IPS DF 6.9 (cell line): ENCODE measurements at regions not wholly inside any gene's neighbourhood (a gene's known extent, or its start where the extent isn't known, plus 50 kb on each side); places are given as distances from the start of the nearest gene placed in this dataset.

Experiments
- DNase-seq: peaks from one replicate; pipeline ENCODE4 v3.0.0-alpha.2; 2013; ENCODE audit warnings: low read depth, low spot score
- H3K27ac ChIP-seq: one replicate; pipeline ENCODE4 v1.5.1; 2013; ENCODE audit warnings: low read length, control low read depth
- H3K27me3 ChIP-seq: 2 replicates; pipeline ENCODE4 v1.6.1; 2013; ENCODE audit warnings: mild to moderate bottlenecking, low read length; ENCODE audit not compliant: control insufficient read depth, insufficient read depth
- H3K36me3 ChIP-seq: 2 replicates; pipeline ENCODE4 v1.6.1; 2013; ENCODE audit warnings: low read length; ENCODE audit not compliant: control insufficient read depth, insufficient read depth
- H3K4me1 ChIP-seq: 2 replicates; pipeline ENCODE4 v1.6.1; 2013; ENCODE audit warnings: low read length; ENCODE audit not compliant: control insufficient read depth, insufficient read depth
- H3K4me3 ChIP-seq: 2 replicates; pipeline ENCODE4 v1.5.1; 2013; ENCODE audit warnings: mild to moderate bottlenecking, low read length
- H3K9me3 ChIP-seq: 2 replicates; pipeline ENCODE4 v1.6.1; 2013; ENCODE audit warnings: low read length, inconsistent platforms; ENCODE audit not compliant: control insufficient read depth, insufficient read depth
- WGBS: extraction: QIAGEN DNeasy Blood & Tissue Kit; methylation state at CpG from one replicate; pipeline ENCODE4 v1.1.7; 2013; ENCODE audit warnings: mixed read lengths, missing lambda C conversion rate; ENCODE audit not compliant: insufficient read length, insufficient coverage; 5-methylcytosine and 5-hydroxymethylcytosine counted together

GRCh38 chr15:92525758-92526245 lies 129.8 kb downstream of the FAM174B start:
- H3K4me1 ChIP-seq = no peaks in the 10 kb centered on the region
- H3K9me3 ChIP-seq = no peaks in the 10 kb centered on the region
- no peak overlapping the region for H3K4me3 ChIP-seq
- DNase-seq = no peak
- no CpG with 5 or more reads among the region's 3 CpGs for WGBS
- H3K36me3 ChIP-seq = no peaks in the 10 kb centered on the region
- H3K27ac ChIP-seq = no peak overlapping the region
- no peaks in the 10 kb centered on the region for H3K27me3 ChIP-seq

GRCh38 chr15:92524874-92525565 lies 130.6 kb downstream of the FAM174B start:
- H3K36me3 ChIP-seq = no peaks in the 10 kb centered on the region
- no peak overlapping the region for H3K4me3 ChIP-seq
- no peaks in the 10 kb centered on the region for H3K4me1 ChIP-seq
- no CpG with 5 or more reads among the region's 7 CpGs for WGBS
- no peaks in the 10 kb centered on the region for H3K27me3 ChIP-seq
- H3K9me3 ChIP-seq = no peaks in the 10 kb centered on the region
- H3K27ac ChIP-seq = no peak overlapping the region
- DNase-seq = no peak

- no peak for DNase-seq
- no peaks in the 10 kb centered on the region for H3K4me1 ChIP-seq
- no CpG with 5 or more reads among the region's 5 CpGs for WGBS
- H3K27me3 ChIP-seq = no peaks in the 10 kb centered on the region
- H3K36me3 ChIP-seq = no peaks in the 10 kb centered on the region
- H3K27ac ChIP-seq = no peak overlapping the region
- H3K9me3 ChIP-seq = no peaks in the 10 kb centered on the region
- no peak overlapping the region for H3K4me3 ChIP-seq
Observed at GRCh38 chr15:92524161-92524560, 130.5 kb downstream of the ST8SIA2 start.

GRCh38 chr15:92523176-92523575 lies 129.5 kb downstream of the ST8SIA2 start:
- Histone ChIP-seq H3K9me3 (no peaks in the 10 kb centered on the region), H3K36me3 (no peaks in the 10 kb centered on the region), H3K4me3 (no peak overlapping the region), H3K4me1 (no peaks in the 10 kb centered on the region), H3K27me3 (no peaks in the 10 kb centered on the region), H3K27ac (no peak overlapping the region)
- DNase-seq = no peak
- WGBS = no CpG with 5 or more reads among the region's 2 CpGs

GRCh38 chr15:92521624-92522008 lies 127.9 kb downstream of the ST8SIA2 start:
- Histone ChIP-seq H3K4me3 (no peak overlapping the region), H3K9me3 (no peaks in the 10 kb centered on the region), H3K36me3 (no peaks in the 10 kb centered on the region), H3K27ac (no peak overlapping the region), H3K4me1 (no peaks in the 10 kb centered on the region), H3K27me3 (no peaks in the 10 kb centered on the region)
- no CpG with 5 or more reads among the region's 7 CpGs for WGBS
- DNase-seq = peak; percentile 60

- Histone ChIP-seq H3K27me3 (no peaks in the 10 kb centered on the region), H3K4me3 (no peak overlapping the region), H3K9me3 (no peaks in the 10 kb centered on the region), H3K36me3 (no peaks in the 10 kb centered on the region), H3K4me1 (no peaks in the 10 kb centered on the region), H3K27ac (no peak overlapping the region)
- WGBS = no CpG with 5 or more reads among the region's 2 CpGs
- no peak for DNase-seq
Observed at GRCh38 chr15:92520914-92521623, 127.4 kb downstream of the ST8SIA2 start.

- no peak for DNase-seq
- H3K4me1 ChIP-seq = no peaks in the 10 kb centered on the region
- no peak overlapping the region for H3K4me3 ChIP-seq
- no peaks in the 10 kb centered on the region for H3K36me3 ChIP-seq
- H3K9me3 ChIP-seq = no peaks in the 10 kb centered on the region
- no peak overlapping the region for H3K27ac ChIP-seq
- no peaks in the 10 kb centered on the region for H3K27me3 ChIP-seq
- WGBS = no CpG with 5 or more reads among the region's 3 CpGs
Observed at GRCh38 chr15:92519709-92520108, 126.0 kb downstream of the ST8SIA2 start.
